ENCODE measurements at regions not wholly inside any gene's neighbourhood (a gene's known extent, or its start where the extent isn't known, plus 50 kb on each side); places are given as distances from the start of the nearest gene placed in this dataset.
A peak's percentile ranks its signal among the peaks of the same experiment; 100 is the strongest.

- no peak for TF ChIP-seq ZNF462 (CRISPR knock-in tag; IDR thresholded peaks at IDR 0.05)
- no peak for TF ChIP-seq JUNB (IDR thresholded peaks at IDR 0.05; ENCODE audit: unreplicated experiment)
- no peak for TF ChIP-seq NANOG (IDR thresholded peaks at IDR 0.05; ENCODE audit: borderline replicate concordance)
Measured at GRCh38 chr2:226483143-226483542, 316.5 kb downstream of the IRS1 start (continued).

GRCh38 chr2:226478109-226478809 is 321.4 kb downstream of the IRS1 start:
- Mint-ChIP-seq H3K4me3 (no peak overlapping the region), H3K4me1 (peaks cover 46% of the 10 kb centered on the region), H3K27ac (peak overlapping the region; percentile 12; the same call in 1 of the 2 replicates), H3K9me3 (peaks cover 7% of the 10 kb centered on the region; the same call in 1 of the 3 replicates), H3K36me3 (ENCODE audit: low read depth) (peaks cover 5% of the 10 kb centered on the region; the same call in 2 of the 3 replicates), H3K27me3 (ENCODE audit: insufficient read depth, low read depth, poor library complexity) (no peaks in the 10 kb centered on the region)
- Histone ChIP-seq H3K4me2 (no peak overlapping the region), H3K4me3 (no peak overlapping the region), H3K27me3 (ENCODE audit: insufficient read depth) (no peaks in the 10 kb centered on the region), H3K79me2 (replicated peaks; ENCODE audit: insufficient read depth) (no peaks in the 10 kb centered on the region), H2AFZ (no peak overlapping the region), H3K36me3 (ENCODE audit: insufficient read depth) (no peaks in the 10 kb centered on the region), H4K20me1 (replicated peaks; ENCODE audit: insufficient read depth) (no peaks in the 10 kb centered on the region), H3K9me2 (ENCODE audit: insufficient read depth) (peaks cover 12% of the 10 kb centered on the region), H3K27ac (ENCODE audit: low read depth) (no peak overlapping the region), H3K4me1 (ENCODE audit: insufficient read depth) (peaks cover 27% of the 10 kb centered on the region), H3F3A (replicated peaks; ENCODE audit: low read depth) (no peaks in the 10 kb centered on the region)
- DNase-seq (ENCODE audit: low spot score) = peak; percentile 72
- ATAC-seq = peak; percentile 44; the same call in 2 of the 3 replicates
- TF ChIP-seq NANOG (IDR thresholded peaks at IDR 0.05; ENCODE audit: borderline replicate concordance) (no peak), STAT1 (IDR thresholded peaks at IDR 0.05; ENCODE audit: unreplicated experiment) (no peak), ZNF462 (CRISPR knock-in tag; IDR thresholded peaks at IDR 0.05) (no peak), EZH2 (IDR thresholded peaks at IDR 0.05; ENCODE audit: low read depth, unreplicated experiment) (no peak), EZH2phosphoT487 (IDR thresholded peaks at IDR 0.05; ENCODE audit: unreplicated experiment) (no peak), ZNF331 (CRISPR knock-in tag; IDR thresholded peaks at IDR 0.05; ENCODE audit: low read depth) (no peak), JUNB (IDR thresholded peaks at IDR 0.05; ENCODE audit: unreplicated experiment) (no peak), CREB1 (CRISPR knock-in tag; IDR thresholded peaks at IDR 0.05; ENCODE audit: low read depth) (no peak), POLR2AphosphoS5 (IDR thresholded peaks at IDR 0.05; ENCODE audit: low read depth) (no peak)
